Smooth muscle cell (in vitro differentiated cells): ENCODE measurements at regions not wholly inside any gene's neighbourhood (a gene's known extent, or its start where the extent isn't known, plus 50 kb on each side); places are given as distances from the start of the nearest gene placed in this dataset.

Experiments used
- DNase-seq: peaks from one replicate; lab custom pipeline; 2025; ENCODE audit not compliant: unreplicated experiment; lab: John Stamatoyannopoulos, UW
- H2AFZ ChIP-seq: fragments of 200-600 bp; sonication (generic); 2 replicates; pipeline ENCODE4 v1.6.0; 2016; ENCODE audit warnings: antibody characterized with exemption, low read depth, mild to moderate bottlenecking
- H3F3A ChIP-seq: fragments of 200-600 bp; sonication (generic); 2 replicates; pipeline ENCODE4 v1.6.0; 2017; ENCODE audit warnings: antibody characterized with exemption, low read depth
- H3K27ac ChIP-seq: fragments of 200-600 bp; sonication (generic); 2 replicates; pipeline ENCODE4 v1.5.1; 2016; ENCODE audit warnings: low read depth, mild to moderate bottlenecking
- H3K27me3 ChIP-seq: fragments of 200-600 bp; sonication (generic); 2 replicates; pipeline ENCODE4 v1.6.1; 2016; ENCODE audit warnings: low read depth, mild to moderate bottlenecking
- H3K36me3 ChIP-seq: fragments of 200-600 bp; sonication (generic); 2 replicates; pipeline ENCODE4 v1.5.1; 2016; ENCODE audit warnings: low read depth
- H3K4me1 ChIP-seq: fragments of 200-600 bp; sonication (generic); 2 replicates; pipeline ENCODE4 v1.5.1; 2016; ENCODE audit warnings: low read depth
- H3K4me2 ChIP-seq: fragments of 200-600 bp; sonication (generic); 2 replicates; pipeline ENCODE4 v1.6.0; 2016; ENCODE audit warnings: mild to moderate bottlenecking
- H3K4me3 ChIP-seq: fragments of 200-600 bp; sonication (generic); 2 replicates; pipeline ENCODE4 v1.5.1; 2016; ENCODE audit warnings: mild to moderate bottlenecking
- H3K79me2 ChIP-seq: fragments of 200-600 bp; sonication (generic); 2 replicates; pipeline ENCODE4 v1.6.0; 2016; ENCODE audit warnings: low read depth, mild to moderate bottlenecking
- H3K9ac ChIP-seq: fragments of 200-600 bp; sonication (generic); 2 replicates; pipeline ENCODE4 v1.6.0; 2016; ENCODE audit warnings: low read depth
- H3K9me3 ChIP-seq: fragments of 200-600 bp; sonication (generic); replicated peaks from 2 replicates; pipeline ENCODE4 v1.5.1; 2016; ENCODE audit warnings: low read depth
- H4K20me1 ChIP-seq: fragments of 200-600 bp; sonication (generic); 2 replicates; pipeline ENCODE4 v1.6.0; 2016; ENCODE audit warnings: low read depth
- CTCF ChIP-seq: fragments of 200-600 bp; sonication (generic); IDR thresholded peaks from 2 replicates; pipeline ENCODE4 v1.5.1; 2017; ENCODE audit warnings: borderline replicate concordance, mild to moderate bottlenecking, antibody characterized with exemption; ENCODE audit not compliant: insufficient read depth, poor library complexity, severe bottlenecking
- WGBS: methylation state at CpG from one replicate; pipeline ENCODE4 v1.1.7; 2016; ENCODE audit warnings: low lambda C conversion rate; 5-methylcytosine and 5-hydroxymethylcytosine counted together

GRCh38 chr4:52244848-52245247 is 193.7 kb downstream of the SPATA18 start:
- Histone ChIP-seq H2AFZ (no peak overlapping the region), H3K4me3 (no peak overlapping the region), H4K20me1 (no peaks in the 10 kb centered on the region), H3K27ac (no peak overlapping the region), H3K79me2 (no peaks in the 10 kb centered on the region), H3K9me3 (no peaks in the 10 kb centered on the region), H3K9ac (no peak overlapping the region), H3F3A (no peaks in the 10 kb centered on the region), H3K27me3 (no peaks in the 10 kb centered on the region), H3K4me1 (no peaks in the 10 kb centered on the region), H3K36me3 (no peaks in the 10 kb centered on the region), H3K4me2 (no peak overlapping the region)
- WGBS, result 76% methylated on average over 3 of the region's 3 CpGs
- TF ChIP-seq CTCF, result no peak
- no peak for DNase-seq

- H3K79me2 ChIP-seq, result no peaks in the 10 kb centered on the region
- no peak overlapping the region for H3K9ac ChIP-seq
- no peak overlapping the region for H3K27ac ChIP-seq
- H3K27me3 ChIP-seq, result no peaks in the 10 kb centered on the region
- no peaks in the 10 kb centered on the region for H4K20me1 ChIP-seq
- no peaks in the 10 kb centered on the region for H3K9me3 ChIP-seq
- DNase-seq, result no peak
- WGBS, result 74% methylated on average over 1 of the region's 1 CpG
- no peak overlapping the region for H3K4me2 ChIP-seq
- H2AFZ ChIP-seq, result no peak overlapping the region
- no peak overlapping the region for H3K4me3 ChIP-seq
- H3F3A ChIP-seq, result no peaks in the 10 kb centered on the region
- no peak for TF ChIP-seq CTCF
- no peaks in the 10 kb centered on the region for H3K4me1 ChIP-seq
- no peaks in the 10 kb centered on the region for H3K36me3 ChIP-seq
Measured at GRCh38 chr4:52246827-52247226, 195.7 kb downstream of the SPATA18 start.

- H3K27ac ChIP-seq, result no peak overlapping the region
Measured at GRCh38 chr4:52247941-52248340, 196.8 kb downstream of the SPATA18 start.

More at GRCh38 chr4:52247941-52248340, 196.8 kb downstream of the SPATA18 start:
- 67% methylated on average over 1 of the region's 1 CpG for WGBS
- Histone ChIP-seq H3K4me1 (no peaks in the 10 kb centered on the region), H3K79me2 (no peaks in the 10 kb centered on the region), H3K9ac (no peak overlapping the region), H3K9me3 (no peaks in the 10 kb centered on the region), H3F3A (no peaks in the 10 kb centered on the region), H3K36me3 (no peaks in the 10 kb centered on the region), H2AFZ (no peak overlapping the region), H3K4me2 (no peak overlapping the region), H4K20me1 (no peaks in the 10 kb centered on the region), H3K27me3 (no peaks in the 10 kb centered on the region), H3K4me3 (no peak overlapping the region)
- DNase-seq, result no peak
- TF ChIP-seq CTCF, result no peak
